T-cell (primary cell): ENCODE measurements at regions not wholly inside any gene's neighbourhood (a gene's known extent, or its start where the extent isn't known, plus 50 kb on each side); places are given as distances from the start of the nearest gene placed in this dataset.

Experiments used
- ATAC-seq, 4 experiments: fragments of 200-7000 bp in 3 of 4; fragments of 150-1000 bp in 1 of 4; cut with Tn5 transposase; replicated peaks in 1 of 4; 1 replicate in 3 of 4; 2 replicates in 1 of 4; pipeline ENCODE4 v1.10.0; 2021; ENCODE audit warnings: moderate library complexity in 3 of 4, mild to moderate bottlenecking in 2 of 4, moderate number of reproducible peaks in 1 of 4
- CTCF ChIA-PET, 2 donors: fragments of 300-600 bp; sonication (Branson Sonifier 250); formaldehyde crosslinking; loops; one replicate each; lab custom pipeline; 2022; ENCODE audit warnings: antibody characterized with exemption in 2 of 2; lab: Charles Lee
- POLR2A ChIA-PET, 2 donors: fragments of 300-600 bp; sonication (Branson Sonifier 250); formaldehyde crosslinking; loops; one replicate each; lab custom pipeline; 2022; ENCODE audit warnings: antibody characterized with exemption in 2 of 2; lab: Charles Lee
- DNase-seq, 35 experiments: peaks; one replicate each; pipeline versions ENCODE4 v3.0.0 to v3.0.0-alpha.2; 2013 to 2023
- H3K27ac ChIP-seq: one replicate; pipeline ENCODE4 v1.5.1; 2013; ENCODE audit warnings: low read length
- H3K27me3 ChIP-seq, 2 experiments: replicated peaks in 1 of 2; 1 replicate in 1 of 2; 2 replicates in 1 of 2; pipeline versions ENCODE4 v1.6.1 to v1.7.0; 2013; ENCODE audit warnings: low read length in 1 of 2, mixed read lengths in 1 of 2; ENCODE audit not compliant: control insufficient read depth in 2 of 2, insufficient read depth in 2 of 2; ENCODE audit errors: extremely low read depth in 1 of 2
- H3K36me3 ChIP-seq, 2 donors: 1 replicate in 1 of 2; 2 replicates in 1 of 2; pipeline versions ENCODE4 v1.6.1 to v1.7.0; 2013; ENCODE audit warnings: low read length in 1 of 2; ENCODE audit not compliant: control insufficient read depth in 2 of 2, insufficient read depth in 1 of 2; ENCODE audit errors: extremely low read depth in 1 of 2
- H3K4me1 ChIP-seq, 2 experiments: 1 replicate in 1 of 2; 2 replicates in 1 of 2; pipeline versions ENCODE4 v1.6.1 to v1.7.0; 2013; ENCODE audit warnings: low read length in 2 of 2, mixed read lengths in 1 of 2; ENCODE audit not compliant: insufficient read depth in 2 of 2, control insufficient read depth in 1 of 2; ENCODE audit errors: extremely low read depth in 1 of 2
- H3K4me3 ChIP-seq, 2 donors: 1 replicate in 1 of 2; 2 replicates in 1 of 2; pipeline versions ENCODE4 v1.5.1 to v1.7.0; 2013; ENCODE audit warnings: mild to moderate bottlenecking in 2 of 2, low read length in 1 of 2, moderate library complexity in 1 of 2; ENCODE audit not compliant: control insufficient read depth in 1 of 2; ENCODE audit errors: extremely low read depth in 1 of 2
- H3K9me3 ChIP-seq: 2 replicates; pipeline ENCODE4 v1.7.0; 2013
- H3K27ac Mint-ChIP-seq, 2 donors: one replicate each; pipeline ENCODE4 v1.8.0; 2020 to 2021; ENCODE audit warnings: mild to moderate bottlenecking in 2 of 2, mixed read lengths in 2 of 2
- H3K27me3 Mint-ChIP-seq, 2 donors: one replicate each; pipeline ENCODE4 v1.8.0; 2021 to 2022; ENCODE audit warnings: mixed read lengths in 2 of 2
- H3K36me3 Mint-ChIP-seq: one replicate; pipeline ENCODE4 v1.8.0; 2021; ENCODE audit warnings: mixed read lengths
- H3K4me1 Mint-ChIP-seq, 3 donors: one replicate each; pipeline ENCODE4 v1.8.0; 2020 to 2022; ENCODE audit warnings: mixed read lengths in 3 of 3, mild to moderate bottlenecking in 1 of 3
- H3K4me3 Mint-ChIP-seq, 3 donors: one replicate each; pipeline ENCODE4 v1.8.0; 2020 to 2022; ENCODE audit warnings: mild to moderate bottlenecking in 3 of 3, mixed read lengths in 3 of 3, moderate library complexity in 3 of 3
- H3K9me3 Mint-ChIP-seq, 3 donors: one replicate each; pipeline ENCODE4 v1.8.0; 2020 to 2022; ENCODE audit warnings: mixed read lengths in 3 of 3
- WGBS: methylation state at CpG from one replicate; pipeline ENCODE4 v1.1.5; 2013; ENCODE audit warnings: missing lambda C conversion rate; ENCODE audit not compliant: insufficient coverage; 5-methylcytosine and 5-hydroxymethylcytosine counted together

DNA sequence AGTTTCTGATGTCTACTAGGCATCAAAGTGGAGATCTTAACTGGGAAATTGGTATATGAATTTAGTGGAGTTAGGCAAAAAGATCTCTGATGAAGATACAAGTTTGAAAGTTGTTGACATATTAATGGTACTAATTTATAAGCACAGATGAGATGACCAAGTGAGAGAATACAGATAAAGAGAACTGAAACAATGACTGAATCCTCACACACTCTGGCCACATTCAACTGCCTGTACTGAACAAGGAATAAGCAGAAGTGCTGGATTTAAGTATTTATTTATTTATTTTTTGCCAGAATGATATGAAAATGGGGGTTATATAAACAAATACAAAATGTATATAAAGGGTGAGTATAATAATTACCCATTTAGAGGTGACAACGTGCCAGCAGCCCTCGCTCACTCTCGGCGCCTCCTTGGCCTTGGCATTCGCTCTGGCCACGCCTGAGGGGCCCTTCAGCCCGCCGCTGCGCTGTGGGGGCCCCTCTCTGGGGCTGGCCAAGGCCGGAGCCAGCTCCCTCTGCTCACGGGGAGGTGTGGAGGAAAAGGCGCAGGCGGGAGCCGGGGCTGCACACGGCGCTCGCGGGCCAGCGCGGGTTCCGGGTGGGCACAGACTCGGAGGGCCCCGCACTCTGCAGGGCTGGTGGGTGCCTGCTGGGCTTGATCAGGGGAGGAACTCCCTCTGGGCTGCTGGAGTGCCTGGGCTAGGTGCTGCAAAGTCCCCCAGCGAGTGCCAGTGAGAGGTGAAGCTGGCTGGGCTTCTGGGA lies 1363.9 kb upstream of the CRIM1 start:
- WGBS, result 84% methylated on average over 24 of the region's 24 CpGs
- H3K9me3 Mint-ChIP-seq, result peaks cover 0 to 14% (median 10%) of the 10 kb centered on the region in 3 donors
- no peaks in the 10 kb centered on the region for H3K4me1 ChIP-seq

DNA sequence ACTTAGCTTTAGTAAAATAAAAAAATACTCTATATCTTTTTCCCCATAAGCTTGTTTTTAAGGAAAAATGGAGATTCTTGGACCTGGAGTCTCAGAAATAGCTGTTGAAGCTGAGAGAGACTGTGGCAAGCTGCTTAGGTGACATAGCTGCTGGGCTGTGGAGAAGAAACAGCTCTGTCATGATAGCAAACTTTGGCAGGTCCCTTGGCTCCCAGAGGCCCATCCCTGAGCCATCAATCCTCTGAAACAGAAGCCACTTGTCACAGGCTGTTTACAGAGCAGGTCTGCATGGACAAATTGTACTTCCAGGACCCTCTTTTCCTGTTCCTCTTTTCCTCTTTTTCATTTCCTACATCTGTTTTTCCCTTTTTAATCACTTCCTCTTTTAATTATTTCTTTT lies 1370.1 kb upstream of the CRIM1 start:
- H3K36me3 Mint-ChIP-seq, result no peaks in the 10 kb centered on the region
- H3K9me3 Mint-ChIP-seq, result peaks cover 11 to 33% (median 25%) of the 10 kb centered on the region in 3 donors
- no peak for DNase-seq
- no peaks in the 10 kb centered on the region for H3K9me3 ChIP-seq
- no peaks in the 10 kb centered on the region for H3K36me3 ChIP-seq
- H3K4me1 ChIP-seq, result no peaks in the 10 kb centered on the region
- no peak for ATAC-seq
- no peaks in the 10 kb centered on the region for H3K27me3 ChIP-seq
- ChIA-PET CTCF (no interaction called here), POLR2A (no interaction called here)
- no peak overlapping the region for H3K27ac ChIP-seq
- H3K4me3 ChIP-seq, result no peak overlapping the region
- H3K4me3 Mint-ChIP-seq, result no peak overlapping the region
- no peaks in the 10 kb centered on the region for H3K4me1 Mint-ChIP-seq
- no peak overlapping the region for H3K27ac Mint-ChIP-seq
- H3K27me3 Mint-ChIP-seq, result no peaks in the 10 kb centered on the region

More for the DNA sequence above, 1363.9 kb upstream of the CRIM1 start:
- H3K36me3 ChIP-seq, result no peaks in the 10 kb centered on the region
- H3K27ac ChIP-seq, result no peak overlapping the region
- no peaks in the 10 kb centered on the region for H3K36me3 Mint-ChIP-seq
- no peak overlapping the region for H3K27ac Mint-ChIP-seq
- H3K4me3 Mint-ChIP-seq, result no peak overlapping the region
- DNase-seq, result no peak
- ChIA-PET CTCF (no interaction called here), POLR2A (no interaction called here)
- no peaks in the 10 kb centered on the region for H3K9me3 ChIP-seq
- no peaks in the 10 kb centered on the region for H3K27me3 ChIP-seq
- no peaks in the 10 kb centered on the region for H3K4me1 Mint-ChIP-seq
- H3K27me3 Mint-ChIP-seq, result no peaks in the 10 kb centered on the region
- ATAC-seq, result no peak
- no peak overlapping the region for H3K4me3 ChIP-seq

DNA sequence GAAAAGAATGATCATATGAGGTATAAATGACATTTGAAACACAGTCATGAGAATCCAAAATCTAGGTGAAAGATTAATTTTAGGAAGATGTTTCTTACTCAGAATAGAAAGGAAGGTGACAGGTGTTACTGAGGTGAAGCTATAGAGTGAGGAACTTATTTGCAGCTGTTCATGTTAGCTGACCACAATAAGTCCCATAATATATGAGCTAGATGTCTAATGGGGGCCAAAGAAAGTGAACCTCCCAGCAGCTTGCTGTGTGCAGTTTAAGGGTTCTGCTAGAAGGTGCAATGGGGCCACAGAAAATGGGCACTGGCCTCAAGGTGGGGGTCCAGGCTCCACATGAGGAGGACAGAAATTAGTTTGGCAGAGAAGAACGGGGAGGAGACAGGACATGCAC lies 1374.9 kb upstream of the CRIM1 start:
- Mint-ChIP-seq H3K27me3 (no peaks in the 10 kb centered on the region), H3K36me3 (no peaks in the 10 kb centered on the region), H3K4me3 (no peak overlapping the region), H3K27ac (no peak overlapping the region), H3K4me1 (no peaks in the 10 kb centered on the region), H3K9me3 (peaks cover 17 to 33% (median 28%) of the 10 kb centered on the region in 3 donors)
- Histone ChIP-seq H3K27me3 (no peaks in the 10 kb centered on the region), H3K4me3 (no peak overlapping the region), H3K36me3 (no peaks in the 10 kb centered on the region), H3K4me1 (no peaks in the 10 kb centered on the region), H3K9me3 (no peaks in the 10 kb centered on the region), H3K27ac (no peak overlapping the region)
- 71% methylated on average over 1 of the region's 1 CpG for WGBS
- ATAC-seq (no peak), DNase-seq (no peak)
- ChIA-PET CTCF (no interaction called here), POLR2A (no interaction called here)

DNA sequence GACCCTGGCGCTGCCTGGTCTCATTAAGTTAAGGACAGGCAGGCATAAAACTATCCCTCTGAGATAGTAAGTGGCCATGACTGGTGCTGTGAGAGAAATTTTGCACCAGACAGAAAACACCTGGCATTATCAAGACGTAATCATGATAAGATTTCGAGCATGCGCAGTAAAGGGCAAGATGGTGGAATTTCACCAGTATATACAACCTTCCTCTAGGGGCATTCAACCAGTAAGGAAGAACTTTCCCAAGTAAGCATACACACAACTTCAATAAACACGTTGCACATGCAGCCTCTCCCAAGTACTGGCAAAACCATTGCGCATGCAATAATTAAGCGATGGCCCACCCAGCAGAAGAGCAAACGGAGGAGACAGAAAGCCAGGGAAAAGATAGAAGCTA lies 1376.4 kb upstream of the CRIM1 start:
- POLR2A ChIA-PET, result no interaction called here

DNA sequence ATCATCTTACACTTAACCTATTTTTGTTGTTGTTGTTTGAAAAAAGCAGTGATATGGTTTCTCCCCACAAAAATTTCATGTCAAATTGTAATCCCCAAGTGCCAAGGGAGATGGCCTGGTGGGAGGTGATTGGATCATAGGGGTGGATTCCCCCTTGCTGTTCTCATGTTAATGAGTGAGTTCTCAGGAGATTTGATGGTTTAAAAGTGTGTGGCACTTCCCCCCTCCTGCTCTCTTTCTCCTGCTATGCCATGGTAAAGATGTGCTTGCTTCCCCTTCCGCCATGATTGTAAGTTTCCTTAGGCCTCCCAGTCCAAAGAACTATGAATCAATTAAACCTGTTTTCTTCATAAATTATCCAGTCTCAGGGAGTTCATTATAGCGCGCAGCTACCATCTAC lies 1362.7 kb upstream of the FAM98A start:
- no peak overlapping the region for H3K4me3 ChIP-seq
- Mint-ChIP-seq H3K9me3 (peaks cover 0 to 5% (median 2%) of the 10 kb centered on the region in 3 donors), H3K4me3 (no peak overlapping the region), H3K36me3 (no peaks in the 10 kb centered on the region), H3K4me1 (no peaks in the 10 kb centered on the region), H3K27me3 (no peaks in the 10 kb centered on the region), H3K27ac (no peak overlapping the region)
- no CpG with 5 or more reads among the region's 3 CpGs for WGBS
- no peaks in the 10 kb centered on the region for H3K4me1 ChIP-seq
- H3K9me3 ChIP-seq, result no peaks in the 10 kb centered on the region
- ATAC-seq (no peak), DNase-seq (no peak)
- H3K27me3 ChIP-seq, result no peaks in the 10 kb centered on the region
- CTCF ChIA-PET, result no interaction called here
- POLR2A ChIA-PET, result no interaction called here
- no peak overlapping the region for H3K27ac ChIP-seq
- no peaks in the 10 kb centered on the region for H3K36me3 ChIP-seq

More for the DNA sequence above, 1376.4 kb upstream of the CRIM1 start:
- Histone ChIP-seq H3K4me1 (no peaks in the 10 kb centered on the region), H3K36me3 (no peaks in the 10 kb centered on the region), H3K27me3 (no peaks in the 10 kb centered on the region), H3K4me3 (no peak overlapping the region), H3K9me3 (no peaks in the 10 kb centered on the region), H3K27ac (no peak overlapping the region)
- CTCF ChIA-PET, result no interaction called here
- Mint-ChIP-seq H3K27ac (no peak overlapping the region), H3K27me3 (no peaks in the 10 kb centered on the region), H3K9me3 (peaks cover 15 to 32% (median 26%) of the 10 kb centered on the region in 3 donors), H3K4me3 (no peak overlapping the region), H3K4me1 (no peaks in the 10 kb centered on the region), H3K36me3 (no peaks in the 10 kb centered on the region)
- no peak for ATAC-seq
- WGBS, result 63% methylated on average over 4 of the region's 8 CpGs
- no peak for DNase-seq

DNA sequence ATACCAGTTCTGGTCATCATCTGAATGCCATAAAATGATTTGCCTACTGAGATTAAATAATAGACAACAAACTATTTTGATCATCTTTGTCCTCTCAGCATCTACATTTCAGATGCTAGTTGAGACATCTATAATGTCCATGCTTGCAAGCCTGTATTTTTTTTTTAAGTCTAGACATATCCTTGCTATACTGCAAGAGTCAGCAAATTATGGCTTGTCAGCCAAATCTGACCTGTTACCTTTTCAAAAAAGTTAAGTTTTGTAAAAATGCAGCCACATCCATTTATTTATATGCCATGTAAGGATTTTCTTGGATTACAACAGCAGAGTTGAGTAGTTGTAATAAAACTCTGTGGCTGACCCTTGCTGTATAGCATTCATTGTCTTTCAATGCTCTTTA lies 1355.7 kb upstream of the FAM98A start:
- Mint-ChIP-seq H3K4me3 (no peak overlapping the region), H3K9me3 (peaks cover 2 to 9% (median 3%) of the 10 kb centered on the region in 3 donors), H3K27me3 (no peaks in the 10 kb centered on the region), H3K27ac (no peak overlapping the region), H3K36me3 (no peaks in the 10 kb centered on the region), H3K4me1 (no peaks in the 10 kb centered on the region)
- ChIA-PET POLR2A (no interaction called here), CTCF (no interaction called here)
- Histone ChIP-seq H3K27ac (no peak overlapping the region), H3K9me3 (no peaks in the 10 kb centered on the region), H3K4me1 (no peaks in the 10 kb centered on the region), H3K36me3 (no peaks in the 10 kb centered on the region), H3K27me3 (no peaks in the 10 kb centered on the region), H3K4me3 (no peak overlapping the region)
- ATAC-seq (no peak), DNase-seq (no peak)

DNA sequence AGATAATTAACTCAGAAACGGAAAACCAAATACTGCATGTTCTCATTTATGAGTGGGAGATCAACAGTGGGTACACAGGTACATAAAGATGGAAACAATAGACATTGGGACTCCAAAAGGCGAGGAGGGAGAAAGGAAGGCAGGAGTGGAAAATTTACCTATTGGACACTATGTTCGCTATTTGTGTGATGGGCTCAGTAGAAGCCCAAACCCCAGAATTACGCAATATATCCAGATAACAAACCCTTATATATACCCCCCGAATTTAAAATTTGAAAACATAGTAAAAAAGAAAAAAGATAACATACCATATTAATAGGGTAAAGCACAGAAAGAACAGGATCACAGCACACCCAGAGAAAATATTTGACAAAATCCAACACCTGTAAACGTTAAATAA lies 1351.7 kb upstream of the FAM98A start:
- H3K27ac Mint-ChIP-seq, result no peak overlapping the region
- H3K9me3 Mint-ChIP-seq, result peaks cover 5 to 21% (median 8%) of the 10 kb centered on the region in 3 donors
- Histone ChIP-seq H3K4me1 (no peaks in the 10 kb centered on the region), H3K9me3 (peaks cover 2% of the 10 kb centered on the region), H3K27ac (no peak overlapping the region), H3K4me3 (no peak overlapping the region), H3K27me3 (no peaks in the 10 kb centered on the region), H3K36me3 (no peaks in the 10 kb centered on the region)
- ATAC-seq (no peak), DNase-seq (no peak)
- POLR2A ChIA-PET, result no interaction called here
- H3K4me1 Mint-ChIP-seq, result no peaks in the 10 kb centered on the region
- WGBS, result 40% methylated on average over 1 of the region's 6 CpGs
- CTCF ChIA-PET, result no interaction called here
- no peak overlapping the region for H3K4me3 Mint-ChIP-seq
- H3K27me3 Mint-ChIP-seq, result no peaks in the 10 kb centered on the region
- no peaks in the 10 kb centered on the region for H3K36me3 Mint-ChIP-seq
